GM12878 (cell line): ENCODE measurements at regions not wholly inside any gene's neighbourhood (a gene's known extent, or its start where the extent isn't known, plus 50 kb on each side); places are given as distances from the start of the nearest gene placed in this dataset.

Source experiments
- ATF3 ChIP-seq: IDR thresholded peaks from 2 replicates; pipeline ENCODE4 v1.6.1; 2011; ENCODE audit warnings: low read depth, mild to moderate bottlenecking, low read length, moderate library complexity, borderline replicate concordance; ENCODE audit errors: extremely low read depth
- CTCF ChIP-seq, 3 experiments: IDR thresholded peaks in 2 of 3; conservative IDR thresholded peaks in 1 of 3; 2 replicates each; pipeline ENCODE4 v1.5.1; 2011; ENCODE audit warnings: low read depth in 3 of 3, low read length in 3 of 3, mild to moderate bottlenecking in 3 of 3, control low read depth in 2 of 3, moderate library complexity in 2 of 3, inconsistent platforms in 1 of 3, mixed read lengths in 1 of 3; ENCODE audit not compliant: control insufficient read depth in 2 of 3, insufficient read depth in 1 of 3; ENCODE audit errors: extremely low read depth in 1 of 3
- SRF ChIP-seq, 2 experiments: IDR thresholded peaks; 2 replicates each; pipeline ENCODE4 v1.6.1; 2011; ENCODE audit warnings: low read depth in 2 of 2, low read length in 2 of 2, mild to moderate bottlenecking in 1 of 2, moderate library complexity in 1 of 2

GRCh38 chr2:138217975-138218374 is 253.7 kb downstream of the HNMT start:
- TF ChIP-seq CTCF (IDR thresholded peaks at IDR 0.05 in 2 of 3, conservative IDR thresholded peaks at IDR 0.05 in 1 of 3; ENCODE audit: control insufficient read depth in 2 of 3, extremely low read depth in 1 of 3, insufficient read depth in 1 of 3, low read depth in 3 of 3, low read length in 3 of 3) (no peak), SRF (IDR thresholded peaks at IDR 0.05; ENCODE audit: low read depth in 2 of 2, low read length in 2 of 2) (no peak), ATF3 (no peak)
